ENCODE measurements at regions not wholly inside any gene's neighbourhood (a gene's known extent, or its start where the extent isn't known, plus 50 kb on each side); places are given as distances from the start of the nearest gene placed in this dataset.

DNA sequence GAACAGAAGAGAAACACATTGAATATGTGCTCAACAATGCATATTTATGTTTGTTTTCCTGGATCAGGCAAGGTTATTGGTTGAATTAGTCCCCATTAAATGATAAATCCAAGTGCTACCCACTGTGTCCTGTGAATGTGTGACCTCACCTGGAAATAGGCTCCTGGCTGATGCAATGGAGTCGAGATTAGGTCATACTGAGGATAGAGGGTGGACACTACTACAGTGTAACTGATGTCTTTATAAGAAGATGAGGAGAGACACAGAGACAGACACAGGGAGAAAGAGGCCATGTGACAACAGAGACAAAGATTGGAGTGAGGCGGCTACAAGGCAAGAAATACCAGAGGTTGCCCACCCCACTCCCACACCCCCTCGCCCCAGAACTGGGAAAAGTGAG is 559.3 kb downstream of the C6orf118 start (continued):
- TF ChIP-seq, protein P1, sequence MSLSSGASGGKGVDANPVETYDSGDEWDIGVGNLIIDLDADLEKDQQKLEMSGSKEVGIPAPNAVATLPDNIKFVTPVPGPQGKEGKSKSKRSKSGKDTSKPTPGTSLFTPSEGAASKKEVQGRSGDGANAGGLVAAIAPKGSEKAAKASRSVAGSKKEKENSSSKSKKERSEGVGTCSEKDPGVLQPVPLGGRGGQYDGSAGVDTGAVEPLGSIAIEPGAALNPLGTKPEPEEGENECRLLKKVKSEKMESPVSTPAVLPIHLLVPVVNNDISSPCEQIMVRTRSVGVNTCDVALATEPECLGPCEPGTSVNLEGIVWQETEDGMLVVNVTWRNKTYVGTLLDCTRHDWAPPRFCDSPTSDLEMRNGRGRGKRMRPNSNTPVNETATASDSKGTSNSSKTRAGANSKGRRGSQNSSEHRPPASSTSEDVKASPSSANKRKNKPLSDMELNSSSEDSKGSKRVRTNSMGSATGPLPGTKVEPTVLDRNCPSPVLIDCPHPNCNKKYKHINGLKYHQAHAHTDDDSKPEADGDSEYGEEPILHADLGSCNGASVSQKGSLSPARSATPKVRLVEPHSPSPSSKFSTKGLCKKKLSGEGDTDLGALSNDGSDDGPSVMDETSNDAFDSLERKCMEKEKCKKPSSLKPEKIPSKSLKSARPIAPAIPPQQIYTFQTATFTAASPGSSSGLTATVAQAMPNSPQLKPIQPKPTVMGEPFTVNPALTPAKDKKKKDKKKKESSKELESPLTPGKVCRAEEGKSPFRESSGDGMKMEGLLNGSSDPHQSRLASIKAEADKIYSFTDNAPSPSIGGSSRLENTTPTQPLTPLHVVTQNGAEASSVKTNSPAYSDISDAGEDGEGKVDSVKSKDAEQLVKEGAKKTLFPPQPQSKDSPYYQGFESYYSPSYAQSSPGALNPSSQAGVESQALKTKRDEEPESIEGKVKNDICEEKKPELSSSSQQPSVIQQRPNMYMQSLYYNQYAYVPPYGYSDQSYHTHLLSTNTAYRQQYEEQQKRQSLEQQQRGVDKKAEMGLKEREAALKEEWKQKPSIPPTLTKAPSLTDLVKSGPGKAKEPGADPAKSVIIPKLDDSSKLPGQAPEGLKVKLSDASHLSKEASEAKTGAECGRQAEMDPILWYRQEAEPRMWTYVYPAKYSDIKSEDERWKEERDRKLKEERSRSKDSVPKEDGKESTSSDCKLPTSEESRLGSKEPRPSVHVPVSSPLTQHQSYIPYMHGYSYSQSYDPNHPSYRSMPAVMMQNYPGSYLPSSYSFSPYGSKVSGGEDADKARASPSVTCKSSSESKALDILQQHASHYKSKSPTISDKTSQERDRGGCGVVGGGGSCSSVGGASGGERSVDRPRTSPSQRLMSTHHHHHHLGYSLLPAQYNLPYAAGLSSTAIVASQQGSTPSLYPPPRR (CRISPR knock-in tag; IDR thresholded peaks at IDR 0.05; ENCODE audit: borderline replicate concordance): no peak
- TF ChIP-seq, protein P2, sequence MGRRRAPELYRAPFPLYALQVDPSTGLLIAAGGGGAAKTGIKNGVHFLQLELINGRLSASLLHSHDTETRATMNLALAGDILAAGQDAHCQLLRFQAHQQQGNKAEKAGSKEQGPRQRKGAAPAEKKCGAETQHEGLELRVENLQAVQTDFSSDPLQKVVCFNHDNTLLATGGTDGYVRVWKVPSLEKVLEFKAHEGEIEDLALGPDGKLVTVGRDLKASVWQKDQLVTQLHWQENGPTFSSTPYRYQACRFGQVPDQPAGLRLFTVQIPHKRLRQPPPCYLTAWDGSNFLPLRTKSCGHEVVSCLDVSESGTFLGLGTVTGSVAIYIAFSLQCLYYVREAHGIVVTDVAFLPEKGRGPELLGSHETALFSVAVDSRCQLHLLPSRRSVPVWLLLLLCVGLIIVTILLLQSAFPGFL (CRISPR knock-in tag; IDR thresholded peaks at IDR 0.05): no peak
- no peak for TF ChIP-seq ETS2 (tag; IDR thresholded peaks at IDR 0.05; ENCODE audit: borderline replicate concordance, poor library complexity, severe bottlenecking)
- TF ChIP-seq POLR2B (IDR thresholded peaks at IDR 0.05; ENCODE audit: low read depth, partially characterized antibody): no peak

All from K562 (cell line).